Activated naive CD8-positive, alpha-beta T cell treated with anti-CD3 and anti-CD28 coated beads, Interleukin-2, amount 50 U/mL, for 24 hours (primary cell): ENCODE measurements at regions not wholly inside any gene's neighbourhood (a gene's known extent, or its start where the extent isn't known, plus 50 kb on each side); places are given as distances from the start of the nearest gene placed in this dataset.
"Not testable (repeated sequence)": the region's sequence is repeated elsewhere in the genome, so short reads cannot be mapped to it uniquely, and the experiment has no call there.

ENCODE experiments used
- ATAC-seq: fragments of 150-1000 bp; cut with Tn5 transposase; one replicate; pipeline ENCODE4 v1.10.0; 2021
- DNase-seq: peaks from one replicate; pipeline ENCODE4 v3.0.0; 2021
- H3K27ac Mint-ChIP-seq: one replicate; pipeline ENCODE4 v1.8.0; 2021; ENCODE audit warnings: mild to moderate bottlenecking, mixed read lengths
- H3K27me3 Mint-ChIP-seq: one replicate; pipeline ENCODE4 v1.8.0; 2021; ENCODE audit warnings: mixed read lengths
- H3K36me3 Mint-ChIP-seq: one replicate; pipeline ENCODE4 v1.8.0; 2021; ENCODE audit warnings: low read depth, mixed read lengths
- H3K4me1 Mint-ChIP-seq: one replicate; pipeline ENCODE4 v1.8.0; 2021; ENCODE audit warnings: mixed read lengths
- H3K4me3 Mint-ChIP-seq: one replicate; pipeline ENCODE4 v1.8.0; 2021; ENCODE audit warnings: mild to moderate bottlenecking, moderate library complexity, mixed read lengths
- H3K9me3 Mint-ChIP-seq: one replicate; pipeline ENCODE4 v1.8.0; 2021; ENCODE audit warnings: mixed read lengths

- DNase-seq, result no peak
- no peaks in the 10 kb centered on the region for H3K4me1 Mint-ChIP-seq
- H3K9me3 Mint-ChIP-seq, result peaks cover 7% of the 10 kb centered on the region
- H3K27ac Mint-ChIP-seq, result no peak overlapping the region
- ATAC-seq, result no peak
- no peak overlapping the region for H3K4me3 Mint-ChIP-seq
- H3K36me3 Mint-ChIP-seq, result no peaks in the 10 kb centered on the region
- H3K27me3 Mint-ChIP-seq, result no peaks in the 10 kb centered on the region
Observed at GRCh38 chr5:116992681-116993080, 418.1 kb upstream of the SEMA6A start.

DNA sequence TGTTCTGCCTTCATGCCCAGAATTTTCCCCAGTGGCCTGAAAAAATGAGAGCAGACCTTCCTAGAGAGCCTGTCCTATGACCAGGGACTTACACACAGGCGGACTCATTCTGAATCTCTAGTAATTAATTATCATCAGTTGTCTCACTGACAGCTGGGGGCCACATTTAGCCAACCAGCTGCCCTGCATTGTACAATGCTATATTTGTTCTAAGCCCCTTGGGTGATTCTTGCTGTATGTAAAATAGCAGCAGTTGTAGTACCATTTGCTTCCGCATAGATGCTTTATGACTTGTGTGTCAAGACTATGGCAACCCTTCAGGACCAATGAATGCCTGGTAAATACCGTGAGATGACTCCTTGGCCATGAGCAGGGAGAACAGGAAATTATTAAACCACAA, 415.4 kb upstream of the SEMA6A start:
- DNase-seq (no peak), ATAC-seq (no peak)
- Mint-ChIP-seq H3K9me3 (peaks cover 6% of the 10 kb centered on the region), H3K27me3 (no peaks in the 10 kb centered on the region), H3K27ac (no peak overlapping the region), H3K36me3 (no peaks in the 10 kb centered on the region), H3K4me1 (no peaks in the 10 kb centered on the region), H3K4me3 (no peak overlapping the region)

- H3K9me3 Mint-ChIP-seq, result peaks cover 6% of the 10 kb centered on the region
- H3K27ac Mint-ChIP-seq, result no peak overlapping the region
- no peak overlapping the region for H3K4me3 Mint-ChIP-seq
- H3K27me3 Mint-ChIP-seq, result no peaks in the 10 kb centered on the region
- DNase-seq, result no peak
- no peaks in the 10 kb centered on the region for H3K4me1 Mint-ChIP-seq
- no peaks in the 10 kb centered on the region for H3K36me3 Mint-ChIP-seq
- no peak for ATAC-seq
Observed at GRCh38 chr5:116982035-116982434, 407.4 kb upstream of the SEMA6A start.

GRCh38 chr5:116980581-116980980, 406.0 kb upstream of the SEMA6A start:
- no peak overlapping the region for H3K27ac Mint-ChIP-seq
- ATAC-seq, result no peak
- H3K4me3 Mint-ChIP-seq, result no peak overlapping the region
- no peaks in the 10 kb centered on the region for H3K9me3 Mint-ChIP-seq
- no peaks in the 10 kb centered on the region for H3K36me3 Mint-ChIP-seq
- no peaks in the 10 kb centered on the region for H3K4me1 Mint-ChIP-seq
- no peak for DNase-seq
- H3K27me3 Mint-ChIP-seq, result no peaks in the 10 kb centered on the region

DNA sequence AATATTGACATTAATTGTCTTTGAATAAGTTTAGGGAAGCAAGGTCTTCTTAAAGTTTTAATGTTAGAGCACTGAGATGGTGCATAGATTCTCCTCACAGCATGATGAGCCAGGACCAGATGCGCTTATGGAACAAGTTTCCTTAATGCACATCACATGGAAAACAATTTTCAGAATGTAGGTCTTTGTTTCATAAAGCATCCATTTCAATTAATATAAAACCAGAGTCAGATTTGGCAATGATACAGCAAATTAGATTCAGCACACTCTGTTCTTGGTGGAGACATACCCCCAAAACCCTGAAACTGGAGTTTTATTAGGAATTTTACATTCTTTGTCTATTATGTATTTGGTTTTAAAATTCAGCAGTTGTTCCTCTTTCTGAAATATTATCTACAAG, 402.1 kb upstream of the SEMA6A start:
- Mint-ChIP-seq H3K27me3 (no peaks in the 10 kb centered on the region), H3K27ac (no peak overlapping the region), H3K4me1 (no peaks in the 10 kb centered on the region), H3K4me3 (no peak overlapping the region), H3K9me3 (peaks cover 4% of the 10 kb centered on the region), H3K36me3 (no peaks in the 10 kb centered on the region)
- DNase-seq (no peak), ATAC-seq (no peak)

DNA sequence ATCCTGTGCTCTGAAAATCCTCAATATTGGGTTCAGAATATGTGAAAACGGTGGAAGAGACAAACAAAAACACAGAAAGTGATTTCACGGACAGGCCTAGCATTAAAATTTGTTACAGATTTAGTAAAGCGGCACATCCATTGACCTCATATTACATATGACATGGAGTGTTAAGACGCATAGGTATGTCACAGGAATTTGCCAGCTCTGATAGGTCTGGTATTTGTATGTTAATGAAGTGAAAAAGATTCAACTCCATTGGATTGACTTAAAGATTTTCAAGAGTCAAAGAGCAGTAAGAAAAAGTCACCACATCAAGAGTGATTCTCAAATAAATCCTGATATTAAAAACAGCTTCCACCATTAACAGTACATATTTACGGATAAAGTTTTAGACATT, 396.5 kb upstream of the SEMA6A start:
- no peak overlapping the region for H3K27ac Mint-ChIP-seq
- ATAC-seq, result no peak
- no peak for DNase-seq
- H3K27me3 Mint-ChIP-seq, result no peaks in the 10 kb centered on the region
- H3K4me1 Mint-ChIP-seq, result no peaks in the 10 kb centered on the region
- no peaks in the 10 kb centered on the region for H3K36me3 Mint-ChIP-seq
- no peak overlapping the region for H3K4me3 Mint-ChIP-seq
- peaks cover 16% of the 10 kb centered on the region for H3K9me3 Mint-ChIP-seq

GRCh38 chr5:116970318-116970717, 395.7 kb upstream of the SEMA6A start:
- Mint-ChIP-seq H3K4me3 (no peak overlapping the region), H3K27me3 (no peaks in the 10 kb centered on the region), H3K4me1 (no peaks in the 10 kb centered on the region), H3K9me3 (peaks cover 16% of the 10 kb centered on the region), H3K27ac (no peak overlapping the region), H3K36me3 (no peaks in the 10 kb centered on the region)
- ATAC-seq (no peak), DNase-seq (no peak)

DNA sequence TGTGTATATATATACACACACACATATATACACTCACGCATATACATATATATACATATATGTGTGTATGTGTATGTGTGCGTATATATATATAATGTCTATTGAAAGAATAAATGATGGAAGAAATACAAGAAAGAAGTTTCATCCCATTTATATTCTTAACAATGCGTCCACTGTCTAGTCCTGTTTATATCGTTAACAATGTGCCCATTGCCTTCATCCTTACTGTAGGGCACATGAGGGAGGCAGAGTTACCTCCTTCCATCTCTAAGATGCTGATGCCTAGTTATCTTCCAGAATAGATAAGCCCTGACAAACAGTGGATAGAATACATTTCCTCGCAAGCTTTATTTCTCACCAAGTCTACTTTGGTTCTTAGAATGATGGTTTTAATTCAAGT, 389.8 kb upstream of the SEMA6A start:
- Mint-ChIP-seq H3K4me1 (no peaks in the 10 kb centered on the region), H3K27me3 (no peaks in the 10 kb centered on the region)

GRCh38 chr5:116961021-116961420, 386.4 kb upstream of the SEMA6A start:
- Mint-ChIP-seq H3K27me3 (no peaks in the 10 kb centered on the region), H3K4me3 (no peak overlapping the region), H3K9me3 (no peaks in the 10 kb centered on the region), H3K36me3 (no peaks in the 10 kb centered on the region), H3K4me1 (no peaks in the 10 kb centered on the region), H3K27ac (no peak overlapping the region)
- ATAC-seq (no peak), DNase-seq (no peak)

More for the DNA sequence above, 389.8 kb upstream of the SEMA6A start:
- H3K36me3 Mint-ChIP-seq, result no peaks in the 10 kb centered on the region
- ATAC-seq (no peak), DNase-seq (no peak)
- no peak overlapping the region for H3K4me3 Mint-ChIP-seq
- peaks cover 12% of the 10 kb centered on the region for H3K9me3 Mint-ChIP-seq
- H3K27ac Mint-ChIP-seq, result no peak overlapping the region

- no peak overlapping the region for H3K27ac Mint-ChIP-seq
- DNase-seq (no peak), ATAC-seq (no peak)
- no peaks in the 10 kb centered on the region for H3K27me3 Mint-ChIP-seq
- H3K4me1 Mint-ChIP-seq, result no peaks in the 10 kb centered on the region
- no peaks in the 10 kb centered on the region for H3K9me3 Mint-ChIP-seq
- no peaks in the 10 kb centered on the region for H3K36me3 Mint-ChIP-seq
- no peak overlapping the region for H3K4me3 Mint-ChIP-seq
Observed at GRCh38 chr5:116959843-116960242, 385.2 kb upstream of the SEMA6A start.

DNA sequence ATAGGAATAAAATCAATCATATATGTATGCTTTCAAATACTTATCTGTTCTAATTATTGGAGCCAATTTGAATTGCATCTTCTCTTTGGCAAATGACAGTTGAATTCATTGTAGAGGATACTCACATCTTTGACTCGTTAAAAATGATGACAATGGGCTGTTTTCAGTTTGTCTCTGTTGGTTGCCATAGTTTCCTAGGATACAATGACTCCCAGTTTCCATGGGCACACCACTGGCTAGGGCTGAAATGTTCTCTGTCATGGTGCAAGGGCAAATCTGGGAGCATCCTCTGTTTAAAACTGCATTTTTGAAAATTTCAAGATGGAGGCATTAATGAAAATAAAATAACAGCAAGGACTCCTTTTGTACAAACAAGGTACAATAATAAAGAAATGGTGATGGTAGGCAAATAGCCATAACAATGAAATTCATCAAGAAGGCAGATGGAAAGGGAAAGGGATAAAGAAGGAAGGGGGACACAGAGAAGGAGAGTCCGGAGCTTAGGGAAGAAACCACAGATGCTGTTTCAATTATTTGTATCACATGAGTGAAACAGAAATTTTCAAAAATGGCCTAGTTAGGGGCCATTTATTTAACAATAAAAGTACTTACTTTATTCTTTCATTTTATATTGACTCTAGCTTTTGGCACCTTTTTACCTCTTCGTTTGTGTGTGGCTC, 378.8 kb upstream of the SEMA6A start:
- no peak for ATAC-seq
- H3K27ac Mint-ChIP-seq, result no peak overlapping the region

GRCh38 chr5:116951219-116951618, 376.6 kb upstream of the SEMA6A start:
- no peak overlapping the region for H3K27ac Mint-ChIP-seq
- ATAC-seq (no peak), DNase-seq (no peak)
- H3K4me1 Mint-ChIP-seq, result no peaks in the 10 kb centered on the region
- H3K27me3 Mint-ChIP-seq, result no peaks in the 10 kb centered on the region
- H3K36me3 Mint-ChIP-seq, result no peaks in the 10 kb centered on the region
- H3K4me3 Mint-ChIP-seq, result no peak overlapping the region
- no peaks in the 10 kb centered on the region for H3K9me3 Mint-ChIP-seq

More for the DNA sequence above, 378.8 kb upstream of the SEMA6A start:
- Mint-ChIP-seq H3K36me3 (no peaks in the 10 kb centered on the region), H3K27me3 (no peaks in the 10 kb centered on the region), H3K9me3 (no peaks in the 10 kb centered on the region), H3K4me1 (no peaks in the 10 kb centered on the region), H3K4me3 (no peak overlapping the region)
- no peak for DNase-seq

- ATAC-seq (peak; percentile 93), DNase-seq (peak; percentile 61)
- H3K9me3 Mint-ChIP-seq, result no peaks in the 10 kb centered on the region
- H3K4me3 Mint-ChIP-seq, result no peak overlapping the region
- peaks cover 3% of the 10 kb centered on the region for H3K27me3 Mint-ChIP-seq
- H3K36me3 Mint-ChIP-seq, result no peaks in the 10 kb centered on the region
- H3K27ac Mint-ChIP-seq, result no peak overlapping the region
- no peaks in the 10 kb centered on the region for H3K4me1 Mint-ChIP-seq
Observed at GRCh38 chr5:116947691-116948528, 373.3 kb upstream of the SEMA6A start.

- not testable (repeated sequence) for H3K4me1 Mint-ChIP-seq, H3K36me3 Mint-ChIP-seq, H3K27ac Mint-ChIP-seq, H3K4me3 Mint-ChIP-seq, H3K27me3 Mint-ChIP-seq, DNase-seq, H3K9me3 Mint-ChIP-seq, ATAC-seq
Observed at GRCh38 chr5:116945613-116946382, 371.2 kb upstream of the SEMA6A start.

DNA sequence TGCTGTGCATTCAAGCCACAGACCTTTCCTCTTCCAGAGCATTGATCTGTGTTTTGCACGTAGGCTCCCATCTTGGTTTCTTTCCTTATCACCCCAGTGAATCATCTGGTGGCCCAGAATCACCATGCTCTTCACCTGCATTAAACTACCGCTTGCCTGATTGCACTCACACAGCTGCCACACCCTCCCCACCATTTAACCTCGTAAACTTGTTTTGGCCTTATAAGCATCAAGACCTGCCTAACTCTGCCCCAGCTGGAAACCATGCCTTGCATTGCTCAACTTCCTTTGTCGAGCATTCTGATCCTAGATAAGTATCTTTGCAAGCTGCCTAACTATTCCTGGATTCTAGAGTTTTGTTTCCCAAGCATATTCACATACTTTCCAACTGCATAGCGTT, 369.6 kb upstream of the SEMA6A start:
- Mint-ChIP-seq H3K27me3 (peaks cover 3% of the 10 kb centered on the region), H3K9me3 (no peaks in the 10 kb centered on the region), H3K4me3 (no peak overlapping the region), H3K4me1 (no peaks in the 10 kb centered on the region), H3K36me3 (no peaks in the 10 kb centered on the region), H3K27ac (no peak overlapping the region)
- DNase-seq (no peak), ATAC-seq (no peak)
